HG03066 (cell line): ENCODE measurements at regions not wholly inside any gene's neighbourhood (a gene's known extent, or its start where the extent isn't known, plus 50 kb on each side); places are given as distances from the start of the nearest gene placed in this dataset.
A peak's percentile ranks its signal among the peaks of the same experiment; 100 is the strongest.

Experiments used
- ATAC-seq: cut with Tn5 transposase; IDR thresholded peaks from one replicate; pipeline ENCODE4 v1.9.1; 2021; ENCODE audit warnings: low read depth; ENCODE audit not compliant: unreplicated experiment

- ATAC-seq = no peak
Observed at GRCh38 chr14:65303190-65303898, 109.2 kb upstream of the FUT8 start.

DNA sequence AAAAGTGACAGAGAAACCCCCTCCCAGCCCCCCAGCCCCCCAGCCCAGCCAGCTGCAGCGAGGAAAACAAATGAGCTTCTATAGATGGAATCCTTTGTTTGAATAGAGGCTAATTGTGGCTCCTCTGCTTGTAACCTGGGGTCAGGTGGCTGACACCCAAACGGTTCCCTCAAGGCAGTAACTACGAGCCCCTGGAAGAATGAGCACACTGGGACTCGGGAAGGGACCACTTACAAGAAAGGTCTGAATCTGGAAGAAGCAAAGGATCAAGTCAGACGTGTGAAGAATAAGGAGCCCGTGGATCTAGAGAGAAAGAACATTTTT is 108.7 kb upstream of the FUT8 start:
- no peak for ATAC-seq

DNA sequence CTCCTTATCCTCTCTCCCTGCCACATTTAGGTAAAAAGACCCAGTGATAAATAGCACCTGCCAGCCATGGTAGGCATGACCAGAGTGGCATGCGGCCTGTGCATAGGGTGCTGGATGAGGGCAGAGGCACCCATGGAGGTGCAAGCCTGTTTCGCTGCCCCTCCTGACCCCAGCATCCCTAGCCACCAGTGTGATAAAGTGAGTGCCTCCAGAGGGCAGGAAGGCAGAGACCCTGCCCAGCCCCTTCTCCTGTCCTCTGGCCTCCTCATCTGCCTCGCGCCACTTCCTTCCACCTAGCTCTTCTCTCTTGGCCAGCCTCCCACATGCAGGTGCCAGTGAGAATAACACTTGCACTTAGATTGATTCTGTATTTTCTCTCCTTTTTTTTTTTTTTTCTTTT is 108.3 kb upstream of the FUT8 start:
- no peak for ATAC-seq

DNA sequence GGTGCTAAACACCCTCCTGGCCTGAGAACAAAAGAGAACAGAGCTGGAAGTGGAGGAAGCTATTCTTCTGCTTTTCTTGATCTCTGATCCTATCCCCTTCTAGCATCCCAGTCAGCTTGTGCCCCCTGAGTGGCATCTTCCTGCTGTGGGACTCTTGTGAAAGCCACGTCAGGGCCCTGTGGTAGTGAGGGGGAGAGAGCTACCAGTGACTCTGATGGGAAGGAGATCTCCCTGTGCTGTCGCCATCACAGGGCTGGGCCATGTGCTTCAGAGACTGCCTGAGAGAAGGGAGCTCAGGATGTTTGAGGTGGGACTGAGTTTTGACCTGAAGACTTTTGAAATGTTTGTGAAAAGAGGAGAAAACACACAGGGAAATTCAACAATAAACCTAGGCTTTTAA is 107.6 kb upstream of the FUT8 start:
- no peak for ATAC-seq

GRCh38 chr14:65308536-65308935 is 104.0 kb upstream of the FUT8 start:
- ATAC-seq = no peak

DNA sequence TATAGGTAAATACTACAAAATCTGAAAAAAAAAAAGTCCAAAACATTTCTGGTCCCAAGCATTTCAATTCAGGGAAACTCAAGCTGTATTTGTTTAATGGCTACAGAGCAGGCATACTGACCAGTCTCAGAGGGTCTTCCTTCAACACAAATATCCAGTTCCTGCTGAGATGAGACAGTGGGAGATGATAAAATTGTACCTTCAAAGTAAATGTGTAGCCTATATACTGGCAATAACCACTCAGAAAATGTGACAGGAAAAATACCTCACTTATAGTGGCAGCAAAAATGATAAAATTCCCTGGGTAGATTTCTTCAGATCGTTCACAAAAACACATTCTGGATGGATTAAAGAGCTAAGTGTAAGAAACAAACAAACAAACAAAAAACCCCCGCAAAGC is 102.0 kb upstream of the FUT8 start:
- no peak for ATAC-seq

DNA sequence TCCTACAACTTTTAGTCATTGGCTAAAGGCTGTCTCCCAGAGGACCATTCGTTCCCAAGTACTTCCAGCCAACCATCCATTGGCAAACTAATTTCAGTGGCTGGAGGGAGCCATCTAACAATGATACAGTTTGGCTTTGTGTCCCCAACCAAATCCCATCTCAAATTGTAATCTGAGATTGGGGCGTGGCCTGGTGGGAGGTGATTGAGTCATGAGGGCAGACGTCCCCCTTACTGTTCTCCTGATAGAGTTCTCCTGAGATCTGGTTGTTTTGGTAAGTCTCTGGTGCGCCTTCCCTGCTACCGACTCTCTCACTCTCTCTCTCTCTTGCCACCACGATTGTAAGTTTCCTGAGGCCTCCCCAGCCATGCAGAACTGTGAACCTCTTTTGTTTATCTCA is 99.7 kb upstream of the FUT8 start:
- ATAC-seq = no peak

DNA sequence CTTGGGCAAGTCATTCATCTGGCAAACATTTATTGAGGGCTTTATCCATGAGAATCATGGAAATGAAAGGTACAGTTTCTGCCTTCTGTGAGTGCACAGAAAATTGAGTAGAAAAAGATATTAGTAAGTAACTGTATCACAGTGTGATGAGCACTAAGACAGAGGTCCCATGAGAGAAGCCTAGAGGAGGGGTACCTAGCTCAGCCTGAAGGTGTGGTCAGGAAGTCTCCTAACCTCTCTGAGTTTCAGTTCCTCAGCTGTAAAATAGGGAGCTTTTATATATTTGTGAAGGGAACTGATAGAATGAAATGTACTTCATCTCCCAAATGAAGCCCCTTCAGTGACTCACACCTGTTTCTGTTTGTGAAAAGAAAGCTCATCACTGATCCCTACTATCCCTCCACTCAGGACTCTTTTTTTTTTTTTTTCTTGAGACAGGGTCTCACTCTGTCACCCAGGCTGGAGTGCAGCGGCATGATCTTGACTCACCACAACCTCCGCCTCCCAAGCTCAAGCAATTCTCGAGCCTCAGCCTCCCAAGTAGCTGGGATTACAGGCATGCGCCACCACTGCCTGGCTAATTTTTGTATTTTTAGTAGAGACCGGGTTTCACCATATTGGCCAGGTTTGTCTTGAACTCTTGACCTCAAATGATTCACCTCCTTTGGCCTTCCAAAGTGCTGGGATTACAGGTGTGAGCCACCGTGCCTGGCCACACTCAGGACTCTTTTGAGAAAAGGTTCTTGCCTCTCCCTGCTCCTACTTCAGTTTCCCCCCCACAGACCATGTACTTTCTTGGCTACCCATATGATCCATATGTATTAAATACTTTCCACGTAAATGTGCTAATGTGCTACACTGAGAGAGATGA is 93.7 kb upstream of the FUT8 start:
- peak; percentile 46 for ATAC-seq

- ATAC-seq = peak; percentile 27
Observed at GRCh38 chr14:65320661-65321308, 91.7 kb upstream of the FUT8 start.

GRCh38 chr14:65321370-65321875 is 91.1 kb upstream of the FUT8 start:
- ATAC-seq = peak; percentile 41

GRCh38 chr14:65329481-65329880 is 83.0 kb upstream of the FUT8 start:
- ATAC-seq = no peak

DNA sequence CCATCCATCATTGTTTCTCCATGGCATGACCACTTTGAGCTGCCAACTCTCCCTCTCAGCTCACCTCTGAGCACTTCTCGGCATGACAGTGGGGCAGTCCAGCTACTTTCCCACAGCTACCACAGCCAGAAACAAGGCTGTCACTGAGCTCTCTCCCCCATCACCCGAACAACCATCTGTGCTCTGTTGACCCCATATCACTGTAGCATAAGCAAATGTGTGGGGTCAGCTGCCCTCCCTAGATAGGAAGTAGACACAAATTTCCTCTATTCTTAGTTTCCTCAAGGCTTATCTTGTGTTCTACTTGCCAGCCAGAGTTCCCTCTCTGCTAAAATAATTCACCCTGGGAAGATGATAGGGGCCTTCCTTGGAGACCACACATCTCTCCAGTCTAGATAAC is 82.6 kb upstream of the FUT8 start:
- no peak for ATAC-seq

DNA sequence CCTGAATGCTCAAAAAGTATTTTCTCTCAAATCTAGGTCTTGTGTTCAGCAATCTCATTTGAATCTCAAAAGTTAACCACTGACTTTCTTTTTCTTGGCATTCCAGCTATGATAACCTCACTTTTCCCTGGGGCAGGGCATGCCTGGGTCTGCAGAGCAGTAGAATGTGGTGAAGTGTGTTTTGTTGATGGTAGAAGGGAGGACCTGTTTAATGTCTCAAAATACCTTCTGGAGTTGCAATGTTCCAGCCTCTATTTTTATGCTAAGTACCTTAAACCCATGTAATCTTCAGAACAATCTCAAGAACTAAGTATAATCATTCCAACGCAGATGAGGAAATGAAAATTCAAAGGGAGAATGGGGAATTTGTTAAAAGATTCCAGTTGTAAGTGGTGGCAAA is 82.1 kb upstream of the FUT8 start:
- ATAC-seq = no peak

- ATAC-seq = no peak
Observed at GRCh38 chr14:65331652-65332051, 80.9 kb upstream of the FUT8 start.

GRCh38 chr14:65332141-65332871 is 80.2 kb upstream of the FUT8 start:
- ATAC-seq = no peak

DNA sequence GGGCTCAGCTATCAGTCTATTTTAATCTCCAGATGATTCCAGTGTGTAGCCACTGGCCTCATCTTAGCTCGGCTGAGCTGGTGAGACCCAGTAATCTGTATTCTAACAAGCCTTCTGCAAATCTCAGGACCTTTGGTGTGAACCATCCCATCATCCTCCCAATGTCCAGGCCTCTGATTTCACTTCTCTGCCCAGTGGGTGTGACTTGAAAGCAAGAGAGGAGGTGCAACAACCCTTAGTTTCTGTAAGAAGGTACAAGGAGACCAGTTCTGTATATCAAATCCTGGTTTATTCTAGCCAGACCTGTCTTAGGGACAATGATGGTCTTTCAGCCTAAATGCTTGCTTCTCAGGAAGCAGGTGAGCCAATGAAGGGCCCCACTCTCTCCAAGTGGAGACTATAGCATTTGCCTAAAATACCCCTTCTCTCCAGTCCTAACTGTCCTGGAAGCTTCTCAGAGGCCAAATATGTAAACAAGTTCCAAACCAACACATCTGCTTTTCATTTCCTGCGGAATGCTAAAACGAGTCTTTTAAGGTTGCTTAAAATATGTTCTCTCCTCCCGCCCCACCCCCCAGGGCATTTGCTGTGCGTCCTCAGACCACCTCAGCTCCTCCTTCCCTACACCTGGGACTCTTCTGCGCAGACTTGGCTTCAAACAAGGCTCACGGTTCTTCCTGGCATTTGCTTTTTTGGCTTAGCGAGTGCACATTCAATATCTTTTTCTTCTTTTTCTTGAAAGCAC is 78.4 kb upstream of the FUT8 start:
- no peak for ATAC-seq

GRCh38 chr14:65334765-65335410 is 77.6 kb upstream of the FUT8 start:
- ATAC-seq = no peak

- no peak for ATAC-seq
Observed at GRCh38 chr14:65335411-65335947, 77.1 kb upstream of the FUT8 start.

GRCh38 chr14:65336191-65336591 is 76.3 kb upstream of the FUT8 start:
- ATAC-seq = peak; percentile 67
